ENCODE measurements at regions not wholly inside any gene's neighbourhood (a gene's known extent, or its start where the extent isn't known, plus 50 kb on each side); places are given as distances from the start of the nearest gene placed in this dataset.

- Histone ChIP-seq H3K9ac (ENCODE audit: low read length) (no peak overlapping the region), H3F3A (ENCODE audit: insufficient read depth, low read length) (no peaks in the 10 kb centered on the region), H3K27me3 (replicated peaks; ENCODE audit: insufficient read depth, low read length) (no peaks in the 10 kb centered on the region), H3K4me3 (ENCODE audit: low read length) (no peak overlapping the region), H3K4me2 (ENCODE audit: low read depth, low read length) (no peak overlapping the region), H3K9me2 (replicated peaks; ENCODE audit: insufficient read depth, low read length) (no peaks in the 10 kb centered on the region), H3K27ac (ENCODE audit: low read length) (no peak overlapping the region), H2AFZ (ENCODE audit: low read length) (no peak overlapping the region), H3K36me3 (replicated peaks; ENCODE audit: insufficient read depth, low read length) (no peaks in the 10 kb centered on the region), H3K9me3 (replicated peaks; ENCODE audit: insufficient read depth, low read length) (no peaks in the 10 kb centered on the region), H3K4me1 (ENCODE audit: low read length) (no peaks in the 10 kb centered on the region), H3K79me2 (ENCODE audit: low read length) (no peaks in the 10 kb centered on the region), H4K20me1 (ENCODE audit: insufficient read depth, low read length) (no peaks in the 10 kb centered on the region)
- DNase-seq, result no peak
- no peak for TF ChIP-seq EZH2 (optimal IDR thresholded peaks at IDR 0.05; ENCODE audit: low read depth, low read length)
- TF ChIP-seq CTCF (IDR thresholded peaks at IDR 0.05; ENCODE audit: low read length), result no peak
- TF ChIP-seq EZH2phosphoT487 (IDR thresholded peaks at IDR 0.05; ENCODE audit: low read length), result no peak
Measured at GRCh38 chr4:106818764-106819163, 217.3 kb downstream of the DKK2 start.

- no peaks in the 10 kb centered on the region for H3F3A ChIP-seq (ENCODE audit: insufficient read depth, low read length)
- H3K27me3 ChIP-seq (replicated peaks; ENCODE audit: insufficient read depth, low read length), result no peaks in the 10 kb centered on the region
- H3K79me2 ChIP-seq (ENCODE audit: low read length), result no peaks in the 10 kb centered on the region
- H2AFZ ChIP-seq (ENCODE audit: low read length), result no peak overlapping the region
- no peak overlapping the region for H3K4me2 ChIP-seq (ENCODE audit: low read depth, low read length)
- H3K4me3 ChIP-seq (ENCODE audit: low read length), result no peak overlapping the region
- no peaks in the 10 kb centered on the region for H3K9me3 ChIP-seq (replicated peaks; ENCODE audit: insufficient read depth, low read length)
- no peaks in the 10 kb centered on the region for H4K20me1 ChIP-seq (ENCODE audit: insufficient read depth, low read length)
- no peaks in the 10 kb centered on the region for H3K4me1 ChIP-seq (ENCODE audit: low read length)
- H3K36me3 ChIP-seq (replicated peaks; ENCODE audit: insufficient read depth, low read length), result no peaks in the 10 kb centered on the region
- TF ChIP-seq CTCF (IDR thresholded peaks at IDR 0.05; ENCODE audit: low read length) (no peak), EZH2phosphoT487 (IDR thresholded peaks at IDR 0.05; ENCODE audit: low read length) (no peak), EZH2 (optimal IDR thresholded peaks at IDR 0.05; ENCODE audit: low read depth, low read length) (no peak)
- H3K9me2 ChIP-seq (replicated peaks; ENCODE audit: insufficient read depth, low read length), result no peaks in the 10 kb centered on the region
- no peak overlapping the region for H3K27ac ChIP-seq (ENCODE audit: low read length)
- no peak overlapping the region for H3K9ac ChIP-seq (ENCODE audit: low read length)
- no peak for DNase-seq
Measured at GRCh38 chr4:106816496-106816895, 219.6 kb downstream of the DKK2 start.

GRCh38 chr4:106810122-106810521 is 226.0 kb downstream of the DKK2 start:
- Histone ChIP-seq H3K4me3 (ENCODE audit: low read length) (no peak overlapping the region), H2AFZ (ENCODE audit: low read length) (no peak overlapping the region), H3K9ac (ENCODE audit: low read length) (no peak overlapping the region), H3K9me3 (replicated peaks; ENCODE audit: insufficient read depth, low read length) (no peaks in the 10 kb centered on the region), H4K20me1 (ENCODE audit: insufficient read depth, low read length) (no peaks in the 10 kb centered on the region), H3K9me2 (replicated peaks; ENCODE audit: insufficient read depth, low read length) (no peaks in the 10 kb centered on the region), H3K27ac (ENCODE audit: low read length) (no peak overlapping the region), H3K79me2 (ENCODE audit: low read length) (no peaks in the 10 kb centered on the region), H3K4me2 (ENCODE audit: low read depth, low read length) (no peak overlapping the region), H3K27me3 (replicated peaks; ENCODE audit: insufficient read depth, low read length) (no peaks in the 10 kb centered on the region), H3K36me3 (replicated peaks; ENCODE audit: insufficient read depth, low read length) (no peaks in the 10 kb centered on the region), H3K4me1 (ENCODE audit: low read length) (no peaks in the 10 kb centered on the region), H3F3A (ENCODE audit: insufficient read depth, low read length) (no peaks in the 10 kb centered on the region)
- DNase-seq, result no peak
- TF ChIP-seq EZH2phosphoT487 (IDR thresholded peaks at IDR 0.05; ENCODE audit: low read length), result no peak
- TF ChIP-seq CTCF (IDR thresholded peaks at IDR 0.05; ENCODE audit: low read length), result no peak

Data from MM.1S (cell line).